HEK293T (cell line): ENCODE measurements at regions not wholly inside any gene's neighbourhood (a gene's known extent, or its start where the extent isn't known, plus 50 kb on each side); places are given as distances from the start of the nearest gene placed in this dataset.

Source experiments
- CTCF ChIA-PET: fragments of 350-600 bp; formaldehyde crosslinking; extraction: SDS; loops from one replicate; lab custom pipeline; 2021; ENCODE audit warnings: antibody characterized with exemption, inconsistent platforms; lab: Yijun Ruan, JAX
- POLR2A ChIA-PET: fragments of 350-600 bp; formaldehyde crosslinking; extraction: SDS; loops from one replicate; lab custom pipeline; 2020; ENCODE audit warnings: antibody characterized with exemption, inconsistent platforms; lab: Yijun Ruan, JAX
- DNase-seq: peaks from one replicate; pipeline ENCODE4 v3.0.0; 2012; ENCODE audit warnings: mixed read lengths; ENCODE audit errors: extremely low spot score
- ARNT ChIP-seq: fragments of 450-650 bp; IDR thresholded peaks from 2 replicates; pipeline ENCODE4 v1.6.1; 2017; ENCODE audit warnings: mild to moderate bottlenecking
- BHLHE40 ChIP-seq: fragments of 450-650 bp; IDR thresholded peaks from 2 replicates; pipeline ENCODE4 v1.6.1; 2016; ENCODE audit warnings: mild to moderate bottlenecking, moderate library complexity, borderline replicate concordance
- CTBP1 ChIP-seq: fragments of 450-650 bp; IDR thresholded peaks from 2 replicates; pipeline ENCODE4 v1.6.1; 2016; ENCODE audit warnings: borderline replicate concordance
- ELF4 ChIP-seq: fragments of 450-650 bp; IDR thresholded peaks from 2 replicates; pipeline ENCODE4 v1.6.1; 2017; ENCODE audit warnings: antibody characterized with exemption
- FOXA1 ChIP-seq: fragments of 450-650 bp; IDR thresholded peaks from 2 replicates; pipeline ENCODE4 v1.6.1; 2016; ENCODE audit warnings: mild to moderate bottlenecking
- FOXK2 ChIP-seq: fragments of 450-650 bp; IDR thresholded peaks from 2 replicates; pipeline ENCODE4 v1.6.1; 2016; ENCODE audit warnings: mild to moderate bottlenecking
- FOXM1 ChIP-seq: fragments of 450-650 bp; IDR thresholded peaks from 2 replicates; pipeline ENCODE4 v1.6.1; 2017; ENCODE audit warnings: mild to moderate bottlenecking, borderline replicate concordance
- HDGF ChIP-seq: fragments of 450-650 bp; IDR thresholded peaks from 2 replicates; pipeline ENCODE4 v1.6.1; 2017; ENCODE audit warnings: antibody characterized with exemption, borderline replicate concordance
- L3MBTL2 ChIP-seq: fragments of 450-650 bp; conservative IDR thresholded peaks from 2 replicates; pipeline ENCODE4 v1.6.1; 2016; ENCODE audit warnings: mild to moderate bottlenecking
- LEF1 ChIP-seq: fragments of 450-650 bp; IDR thresholded peaks from 2 replicates; pipeline ENCODE4 v1.6.1; 2017; ENCODE audit warnings: mild to moderate bottlenecking, borderline replicate concordance
- NFRKB ChIP-seq: fragments of 450-650 bp; IDR thresholded peaks from 2 replicates; pipeline ENCODE4 v1.6.1; 2016; ENCODE audit warnings: mild to moderate bottlenecking, moderate library complexity
- PKNOX1 ChIP-seq: fragments of 450-650 bp; IDR thresholded peaks from 2 replicates; pipeline ENCODE4 v1.6.1; 2016
- SP1 ChIP-seq: fragments of 450-650 bp; IDR thresholded peaks from 2 replicates; pipeline ENCODE4 v1.6.1; 2017
- SUZ12 ChIP-seq: fragments of 450-650 bp; IDR thresholded peaks from 2 replicates; pipeline ENCODE4 v1.6.1; 2016; ENCODE audit warnings: mild to moderate bottlenecking
- TARDBP ChIP-seq: fragments of 450-650 bp; IDR thresholded peaks from 2 replicates; pipeline ENCODE4 v1.6.1; 2016
- ZNF384 ChIP-seq: fragments of 450-650 bp; IDR thresholded peaks from 2 replicates; pipeline ENCODE4 v1.6.1; 2016

DNA sequence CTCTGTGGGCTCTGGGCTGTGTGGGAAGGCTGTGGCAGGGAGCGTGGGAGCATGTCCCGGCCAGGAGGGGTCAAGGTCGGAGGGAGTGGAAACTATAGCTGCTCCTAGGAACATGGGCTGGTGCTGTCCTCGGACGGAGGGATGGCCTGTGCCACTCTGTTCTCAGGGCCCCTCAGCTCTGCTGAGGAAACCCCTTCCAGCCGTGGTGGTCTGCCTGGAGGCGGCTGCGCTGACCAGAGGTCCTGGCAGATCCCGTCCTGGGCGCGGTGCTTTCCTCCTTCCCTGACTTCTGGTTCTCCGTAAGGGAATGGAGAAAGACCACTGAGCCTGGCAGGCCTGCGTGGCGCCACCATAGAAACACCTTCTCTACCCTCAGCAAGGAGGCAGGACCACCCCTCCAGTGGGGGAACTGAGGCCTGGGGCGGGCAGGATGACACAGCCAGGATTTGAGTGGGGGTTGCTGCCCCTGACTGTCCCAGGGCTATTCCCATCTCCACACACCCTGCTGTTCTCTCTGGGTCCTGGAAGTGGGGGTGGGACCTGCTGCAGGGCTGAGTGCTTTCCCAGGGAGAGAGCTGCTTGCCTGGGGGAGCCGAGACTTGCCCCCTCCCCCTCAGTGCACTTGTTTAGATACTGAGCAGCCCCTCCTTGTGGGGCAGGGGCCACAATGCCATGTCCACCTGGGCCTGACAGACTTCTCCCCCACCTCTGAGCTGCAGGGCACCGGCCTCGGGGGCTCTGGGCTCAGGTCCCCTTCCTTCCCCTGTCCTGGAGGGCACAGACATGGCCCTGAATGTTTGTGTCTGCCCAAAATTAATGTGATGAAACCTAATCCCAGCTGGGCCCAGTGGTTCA is 301.0 kb upstream of the HS6ST1 start:
- POLR2A ChIA-PET = no interaction called here
- DNase-seq = no peak
- CTCF ChIA-PET = no interaction called here
- TF ChIP-seq TARDBP (no peak), FOXA1 (no peak), ELF4 (no peak), FOXM1 (no peak), SP1 (no peak), LEF1 (no peak), L3MBTL2 (no peak)

GRCh38 chr2:128621074-128621473 is 302.4 kb upstream of the HS6ST1 start:
- TF ChIP-seq SUZ12 (no peak), ELF4 (no peak), NFRKB (no peak), HDGF (no peak), BHLHE40 (no peak), ARNT (no peak), LEF1 (no peak), L3MBTL2 (no peak), FOXM1 (no peak), ZNF384 (no peak), FOXA1 (no peak), CTBP1 (no peak), PKNOX1 (no peak)
- no peak for DNase-seq
- ChIA-PET POLR2A (no interaction called here), CTCF (no interaction called here)

- DNase-seq = no peak
- CTCF ChIA-PET = no interaction called here
- POLR2A ChIA-PET = no interaction called here
- TF ChIP-seq FOXM1 = no peak
- TF ChIP-seq PKNOX1 = no peak
These were observed 303.7 kb upstream of the HS6ST1 start for GRCh38 chr2:128622371-128622770.

DNA sequence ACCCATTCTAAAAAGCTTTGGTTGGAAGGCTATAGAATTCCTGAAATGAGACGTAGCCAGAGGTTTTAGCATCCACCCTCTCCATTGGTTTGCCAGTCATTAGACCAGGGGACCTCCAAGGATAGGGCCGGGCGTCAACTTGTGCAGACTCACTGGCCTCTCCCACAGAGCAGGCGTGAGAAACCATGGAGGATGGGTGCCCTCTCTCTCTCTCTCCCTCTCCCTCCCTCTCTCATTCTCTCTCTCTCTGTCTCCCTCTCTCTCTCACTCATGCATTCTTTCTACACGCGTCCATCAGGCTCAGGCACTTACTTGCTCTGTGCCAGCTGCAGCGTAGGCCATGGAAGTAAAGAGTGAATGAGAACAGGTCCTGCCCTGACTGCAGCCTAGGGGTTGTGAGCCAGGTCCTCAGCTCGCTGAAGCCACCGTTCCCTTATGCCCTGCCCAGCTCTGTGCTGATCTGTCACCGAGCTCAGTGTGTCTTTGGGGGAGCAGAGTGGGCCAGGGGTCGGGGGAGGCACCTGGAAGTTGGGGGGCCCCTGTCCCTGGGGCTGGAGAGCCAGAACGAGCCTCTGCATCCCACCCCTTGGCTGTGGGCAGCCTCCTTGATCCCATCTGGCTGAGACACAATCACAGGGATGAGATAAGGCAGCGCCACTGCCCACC is 304.4 kb upstream of the HS6ST1 start:
- ChIA-PET POLR2A (no interaction called here), CTCF (no interaction called here)
- no peak for DNase-seq
- TF ChIP-seq ARNT (no peak), BHLHE40 (no peak), TARDBP (no peak), PKNOX1 (no peak), SP1 (no peak), L3MBTL2 (no peak), HDGF (no peak), FOXA1 (no peak), ZNF384 (no peak), ELF4 (no peak), FOXM1 (no peak), SUZ12 (no peak)

DNA sequence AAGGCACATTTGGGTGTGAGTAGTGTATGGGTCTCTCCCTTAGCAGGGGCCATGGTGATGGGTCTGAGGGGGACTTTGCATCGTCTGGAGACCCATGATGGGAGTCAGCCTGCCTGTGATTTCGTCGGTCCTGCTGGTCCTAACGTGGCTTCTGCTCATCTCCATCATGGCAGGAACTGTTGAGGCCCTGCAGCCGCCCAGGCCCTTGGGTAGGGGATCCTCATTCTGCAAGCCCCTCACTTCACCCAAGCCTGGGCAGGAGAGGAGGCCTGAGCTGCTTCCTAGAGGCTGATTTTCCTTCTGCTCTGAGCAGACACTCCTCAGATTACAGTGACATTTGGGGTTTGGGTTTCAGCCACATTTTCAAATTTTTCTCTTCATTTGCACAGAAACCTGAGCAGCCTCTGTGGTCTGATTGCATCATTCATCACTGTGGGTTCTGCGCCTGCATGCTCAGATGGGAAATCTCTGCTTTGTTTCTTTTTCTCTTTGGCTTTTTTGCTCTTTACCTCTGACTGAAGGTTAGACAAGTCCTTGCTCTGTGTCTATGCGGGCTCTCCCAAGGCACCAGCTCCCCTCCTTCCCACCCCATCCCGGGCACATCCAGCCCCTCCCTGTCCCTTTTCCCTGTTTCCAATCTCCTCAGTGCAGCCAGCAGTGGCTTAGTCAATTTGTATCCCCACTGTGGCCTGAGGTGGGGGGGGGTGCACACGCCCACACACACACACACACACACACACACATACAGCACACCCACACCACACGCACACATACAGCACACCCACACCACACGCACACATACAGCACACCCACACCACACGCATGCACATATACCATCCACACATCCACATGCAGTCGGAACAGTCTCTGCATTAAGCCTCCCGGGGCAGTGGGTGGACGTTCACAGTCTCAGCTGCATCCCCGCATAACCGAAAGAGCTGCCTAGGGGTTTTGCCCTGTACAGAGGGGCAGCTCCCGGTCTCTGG is 305.4 kb upstream of the HS6ST1 start:
- TF ChIP-seq ARNT = no peak
- TF ChIP-seq ZNF384 = no peak
- TF ChIP-seq SP1 = no peak
- TF ChIP-seq FOXK2 = no peak
- TF ChIP-seq PKNOX1 = no peak
- TF ChIP-seq BHLHE40 = no peak
- no peak for TF ChIP-seq SUZ12
- TF ChIP-seq NFRKB = no peak
- no peak for TF ChIP-seq CTBP1
- TF ChIP-seq FOXM1 = no peak
- TF ChIP-seq FOXA1 = no peak
- CTCF ChIA-PET = no interaction called here
- POLR2A ChIA-PET = no interaction called here
- DNase-seq = no peak
